Frontal cortex (tissue), 3 donors: ENCODE measurements at regions not wholly inside any gene's neighbourhood (a gene's known extent, or its start where the extent isn't known, plus 50 kb on each side); places are given as distances from the start of the nearest gene placed in this dataset.
"Not testable (repeated sequence)": the region's sequence is repeated elsewhere in the genome, so short reads cannot be mapped to it uniquely, and the experiment has no call there.

Experiments
- DNase-seq, 2 donors: peaks; one replicate each; pipeline ENCODE4 v3.0.0; 2012; ENCODE audit warnings: low spot score in 2 of 2
- FAIRE-seq: peaks from 2 replicates; lab custom pipeline; 2012; peaks lifted over from hg19 to GRCh38; lab: Jason Lieb, UNC
- donor health status: control.
- donor health status: control.
- donor health status: control.

GRCh38 chr4:65265526-65265925, 404.8 kb downstream of the EPHA5 start:
- DNase-seq = no peak
- FAIRE-seq = no peak

DNA sequence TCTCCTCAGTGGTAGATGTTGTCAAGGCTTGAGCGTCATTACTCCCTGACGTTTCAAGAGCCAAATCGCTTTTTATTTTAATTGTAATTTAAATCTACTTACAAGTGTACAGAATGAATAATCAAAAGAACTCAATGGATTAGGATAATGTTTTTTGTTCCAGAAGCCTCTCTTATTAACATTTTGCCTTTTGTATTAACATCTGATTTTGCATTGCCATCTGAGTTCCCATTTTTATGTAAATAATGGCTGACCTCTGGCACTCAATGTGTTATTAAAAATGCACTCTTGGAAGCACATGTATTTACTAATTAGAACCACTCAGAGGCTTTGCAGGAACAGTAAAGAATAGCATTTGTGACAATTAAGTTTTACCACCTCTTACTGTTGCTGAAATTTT, 411.0 kb downstream of the EPHA5 start:
- FAIRE-seq (no peak), DNase-seq (no peak)

GRCh38 chr4:65250916-65251315, 419.4 kb downstream of the EPHA5 start:
- DNase-seq = no peak
- FAIRE-seq = no peak

GRCh38 chr4:65249111-65249510, 421.2 kb downstream of the EPHA5 start:
- DNase-seq (no peak), FAIRE-seq (no peak)

DNA sequence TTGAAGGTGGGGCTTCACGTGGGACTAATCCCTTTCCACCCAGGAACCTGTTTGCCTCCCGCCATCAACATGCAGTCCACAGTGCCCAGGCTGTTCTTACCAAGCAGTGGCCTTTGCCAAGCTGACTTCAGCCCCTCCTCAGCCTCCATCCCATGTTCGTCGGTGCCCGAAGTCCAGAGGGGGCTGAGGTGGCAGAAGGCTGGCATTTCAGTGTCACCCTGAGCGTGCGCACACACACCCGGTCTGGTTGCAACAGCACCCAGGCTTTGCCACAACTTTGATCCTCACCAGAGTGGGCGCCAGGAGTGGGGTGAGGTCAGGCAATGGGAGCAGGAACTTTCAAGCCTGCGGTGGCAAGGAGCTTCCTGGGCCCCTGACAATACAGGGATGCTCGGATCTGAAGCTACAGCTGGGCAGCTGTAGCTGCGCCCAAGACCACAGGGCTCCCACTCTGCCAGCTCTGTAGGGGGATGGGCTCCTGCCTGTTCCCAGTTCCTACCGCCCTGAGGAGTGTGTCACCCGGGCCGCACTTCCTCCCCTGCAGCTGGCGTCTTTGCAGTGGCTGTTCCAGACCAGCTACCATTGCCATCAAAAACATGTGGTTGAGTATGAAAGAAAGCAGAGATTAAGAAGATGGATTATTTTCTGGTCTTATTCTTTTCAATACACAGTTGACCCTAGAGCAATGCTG, 428.0 kb downstream of the EPHA5 start:
- FAIRE-seq (no peak), DNase-seq (no peak)

GRCh38 chr4:65241257-65241997, 428.9 kb downstream of the EPHA5 start:
- DNase-seq (no peak), FAIRE-seq (no peak)

DNA sequence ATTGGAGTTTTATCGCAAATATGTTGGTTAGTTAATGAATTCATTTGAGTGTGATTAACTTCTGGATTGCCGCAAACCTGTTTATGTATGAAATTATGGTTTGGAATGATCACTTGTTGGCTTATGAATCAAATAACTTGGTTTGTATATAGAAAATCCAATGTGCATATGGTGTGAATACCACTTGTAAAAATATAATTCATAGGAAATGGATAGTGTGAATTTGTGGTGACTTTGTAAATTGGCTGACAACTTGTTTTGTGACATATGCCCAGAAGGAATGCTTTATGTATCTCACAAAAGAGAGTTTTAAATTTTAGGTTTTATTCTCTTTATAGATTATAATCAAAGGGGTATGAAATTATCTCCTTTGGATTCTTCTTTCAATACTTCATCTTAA, 436.2 kb downstream of the EPHA5 start:
- no peak for FAIRE-seq
- no peak for DNase-seq

- no peak for FAIRE-seq
- DNase-seq = no peak
Measured at GRCh38 chr4:65227628-65228027, 442.7 kb downstream of the EPHA5 start.

DNA sequence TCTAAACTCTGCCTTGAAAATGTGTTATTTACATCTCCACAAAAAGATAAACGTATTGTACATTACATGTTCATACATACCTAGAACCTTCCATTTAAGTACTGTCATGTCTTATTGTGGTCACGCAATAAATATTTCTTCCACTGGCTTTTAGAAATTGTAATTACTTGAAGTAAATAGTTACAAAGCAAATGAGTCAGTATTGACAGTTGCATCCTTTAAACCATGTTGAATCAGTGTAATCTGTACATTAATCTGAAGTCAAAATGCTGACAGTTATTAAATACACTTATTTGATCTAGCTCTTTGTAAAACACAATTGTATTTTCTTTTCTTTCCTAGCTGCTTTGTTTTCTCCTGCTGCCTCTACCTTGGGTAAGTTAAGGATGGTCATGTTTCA, 446.7 kb downstream of the EPHA5 start:
- FAIRE-seq = no peak
- no peak for DNase-seq

- FAIRE-seq, DNase-seq: not testable (repeated sequence)
Measured at GRCh38 chr4:65223074-65223473, 447.2 kb downstream of the EPHA5 start.

- DNase-seq = no peak
- no peak for FAIRE-seq
Measured at GRCh38 chr4:65217179-65217578, 453.1 kb downstream of the EPHA5 start.

DNA sequence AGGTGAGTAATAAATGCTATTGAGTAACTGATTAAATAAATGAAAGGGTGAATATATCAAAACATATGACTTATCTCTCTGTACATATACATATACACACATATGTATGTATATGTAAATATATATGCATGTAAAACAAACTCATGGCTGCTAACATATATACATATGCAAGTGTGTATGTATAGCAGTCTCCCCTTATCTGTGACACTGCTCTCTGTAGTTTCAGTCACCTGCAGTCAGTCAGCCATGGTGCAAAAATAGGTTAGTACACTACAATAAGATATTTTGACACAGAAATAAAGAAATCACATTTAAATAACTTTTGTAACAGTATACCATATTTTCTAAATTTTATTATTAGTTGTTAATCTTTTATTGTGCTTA, 467.4 kb downstream of the EPHA5 start:
- FAIRE-seq (no peak), DNase-seq (no peak)

GRCh38 chr4:65202165-65202852, 468.0 kb downstream of the EPHA5 start:
- DNase-seq = peak in 1 of 2 donors; percentile 1
- FAIRE-seq = no peak

DNA sequence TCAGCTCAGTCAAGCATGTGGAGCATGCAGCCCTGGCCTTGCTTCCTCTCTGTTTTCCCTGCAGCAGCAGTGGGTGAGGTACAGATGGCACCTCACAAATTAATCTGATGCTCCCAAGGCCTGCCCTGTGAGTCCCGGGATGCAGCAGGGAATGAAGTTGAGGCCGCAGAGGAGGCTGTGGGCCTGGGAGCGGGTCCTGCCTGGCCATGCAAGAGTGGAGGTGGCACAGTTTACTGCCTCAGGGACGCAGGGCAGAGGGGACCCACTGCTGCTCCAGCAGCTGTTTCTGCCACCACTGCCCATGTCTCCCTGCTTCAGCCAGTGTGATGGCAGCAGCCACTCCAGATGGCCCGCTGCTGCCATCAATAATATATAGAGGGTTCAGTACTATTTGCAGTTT, 474.6 kb downstream of the EPHA5 start:
- DNase-seq (no peak), FAIRE-seq (no peak)

DNA sequence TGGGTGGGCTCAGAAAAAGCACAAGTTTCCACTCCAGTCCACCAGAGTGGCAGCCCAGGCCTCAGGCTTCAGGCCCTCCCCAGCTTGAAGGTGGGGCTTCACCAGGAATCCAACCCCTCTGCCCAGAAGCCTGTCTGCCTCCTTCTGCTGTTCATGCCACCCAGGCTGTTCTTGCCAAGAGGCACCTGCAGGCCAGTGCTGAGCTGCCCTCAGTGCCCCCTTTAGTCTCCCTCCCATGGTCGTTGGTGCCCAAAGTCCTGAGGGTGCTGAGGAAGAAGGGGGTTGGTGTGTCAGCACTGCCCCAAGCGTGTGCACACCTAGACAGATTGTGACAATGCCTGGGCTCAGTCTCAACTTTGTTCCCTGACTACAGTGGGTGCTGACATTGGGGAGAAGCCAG, 475.3 kb downstream of the EPHA5 start:
- DNase-seq (no peak), FAIRE-seq (no peak)

GRCh38 chr4:65193985-65194384, 476.3 kb downstream of the EPHA5 start:
- DNase-seq = no peak
- FAIRE-seq = no peak

DNA sequence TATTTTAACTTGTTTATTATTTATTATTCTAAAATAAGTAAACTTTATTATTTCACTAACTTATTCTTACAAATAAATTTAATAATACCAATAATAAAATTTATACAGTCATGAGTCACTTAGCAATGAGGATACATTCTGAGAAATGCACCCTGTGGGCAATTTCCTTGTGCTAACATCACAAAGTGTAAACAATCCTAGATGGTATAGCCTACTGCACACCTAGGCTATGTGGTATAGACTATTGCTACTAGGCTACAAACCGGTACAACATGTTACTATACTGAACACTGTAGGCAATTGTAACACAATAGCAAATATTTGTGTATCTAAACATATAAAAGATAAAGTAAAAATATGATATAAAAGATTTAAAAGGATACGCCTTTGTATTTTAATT, 479.5 kb downstream of the EPHA5 start:
- DNase-seq (no peak), FAIRE-seq (no peak)

DNA sequence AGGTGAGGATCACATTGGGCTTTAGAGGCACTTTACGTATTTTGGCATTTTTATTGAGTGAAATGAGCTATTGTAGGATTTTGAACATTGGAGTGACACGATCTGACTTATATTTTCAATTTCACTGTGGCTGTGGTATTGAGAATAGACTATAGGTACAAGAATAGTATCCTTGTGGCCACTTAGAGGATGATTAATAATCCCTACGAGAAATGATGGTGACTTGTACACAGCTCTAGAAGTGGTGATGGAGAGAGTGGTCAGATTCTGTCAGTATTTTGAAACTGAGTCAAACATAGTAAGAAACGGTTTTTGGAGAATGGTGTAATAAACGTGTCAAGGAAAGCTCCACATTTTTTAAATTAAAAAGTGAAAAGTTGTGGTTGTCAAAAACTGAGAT, 494.7 kb downstream of the EPHA5 start:
- FAIRE-seq (no peak), DNase-seq (no peak)

DNA sequence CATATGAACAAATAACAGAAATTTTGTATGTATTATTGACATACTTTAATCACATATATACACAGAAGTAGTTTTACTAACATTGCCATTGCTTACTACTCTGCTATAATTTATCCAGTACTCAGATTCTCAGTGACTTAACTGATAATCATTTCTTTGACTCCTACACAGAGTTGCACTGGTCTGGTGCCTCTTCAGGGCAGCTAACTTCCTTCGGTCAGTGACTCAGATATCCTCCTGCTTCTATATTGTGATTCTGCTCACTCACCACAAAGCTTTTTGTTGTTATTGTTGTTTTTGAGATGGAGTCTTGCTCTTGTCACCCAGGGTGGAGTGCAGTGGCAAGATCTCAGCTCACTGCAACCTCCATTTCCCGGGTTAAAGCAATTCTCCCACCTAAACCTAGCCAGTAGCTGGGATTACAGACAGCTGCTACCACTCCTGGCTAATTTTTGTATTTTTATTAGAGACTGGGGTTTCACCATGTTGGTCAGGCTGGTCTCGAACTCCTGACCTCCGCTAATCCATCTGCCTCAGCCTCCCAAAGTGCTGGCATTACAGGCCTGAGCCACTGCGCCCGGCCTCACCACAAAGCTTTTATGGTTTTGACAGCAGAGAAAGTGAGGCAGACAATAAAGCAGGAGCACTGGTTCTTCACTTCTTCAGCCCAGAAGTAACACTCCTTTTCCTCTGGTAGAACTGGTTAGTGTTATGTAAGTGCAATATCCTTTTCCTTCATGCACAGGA, 499.3 kb downstream of the EPHA5 start:
- DNase-seq = no peak
- FAIRE-seq = no peak

- DNase-seq (no peak), FAIRE-seq (no peak)
Measured at GRCh38 chr4:65167719-65168118, 502.6 kb downstream of the EPHA5 start.

- no peak for FAIRE-seq
- DNase-seq = no peak
Measured at GRCh38 chr4:65152205-65152604, 518.1 kb downstream of the EPHA5 start.
